Activated B cell treated with CpG ODN at 0.5 μM for 24 hours (primary cell): ENCODE measurements at regions not wholly inside any gene's neighbourhood (a gene's known extent, or its start where the extent isn't known, plus 50 kb on each side); places are given as distances from the start of the nearest gene placed in this dataset.

Experiments
- ATAC-seq: fragments of 200-7000 bp; cut with Tn5 transposase; one replicate; pipeline ENCODE4 v1.10.0; 2021; ENCODE audit warnings: low read depth, mild to moderate bottlenecking, moderate library complexity
- CTCF ChIA-PET: fragments of 350-600 bp; sonication (Branson Sonifier 250); formaldehyde crosslinking; loops from one replicate; lab custom pipeline; 2021; ENCODE audit warnings: antibody characterized with exemption; lab: Charles Lee
- POLR2A ChIA-PET: fragments of 350-600 bp; sonication (Branson Sonifier 250); formaldehyde crosslinking; loops from one replicate; lab custom pipeline; 2021; ENCODE audit warnings: antibody characterized with exemption; lab: Charles Lee
- DNase-seq: peaks from one replicate; pipeline ENCODE4 v3.0.0; 2022
- H3K27ac Mint-ChIP-seq: one replicate; pipeline ENCODE4 v1.8.0; 2020; ENCODE audit warnings: mixed read lengths
- H3K27me3 Mint-ChIP-seq: one replicate; pipeline ENCODE4 v1.8.0; 2021; ENCODE audit warnings: mixed read lengths
- H3K36me3 Mint-ChIP-seq: one replicate; pipeline ENCODE4 v1.8.0; 2021; ENCODE audit warnings: low read depth, mixed read lengths
- H3K4me1 Mint-ChIP-seq: one replicate; pipeline ENCODE4 v1.8.0; 2021; ENCODE audit warnings: mixed read lengths
- H3K4me3 Mint-ChIP-seq: one replicate; pipeline ENCODE4 v1.8.0; 2020; ENCODE audit warnings: mild to moderate bottlenecking, mixed read lengths
- H3K9me3 Mint-ChIP-seq: one replicate; pipeline ENCODE4 v1.8.0; 2020; ENCODE audit warnings: mixed read lengths
- CTCF ChIP-seq: fragments of 200-600 bp; IDR thresholded peaks from one replicate; pipeline ENCODE4 v1.8.0; 2022; ENCODE audit warnings: antibody characterized with exemption, mild to moderate bottlenecking
- intact Hi-C: fragments of 100-400 bp; cut with micrococcal nuclease; formaldehyde crosslinking; loops from one replicate; pipeline ENCODE4 v1.15.1; 2024

GRCh38 chr3:6180171-6180570 is 680.7 kb upstream of the GRM7 start:
- POLR2A ChIA-PET, result no interaction called here
- Mint-ChIP-seq H3K36me3 (no peaks in the 10 kb centered on the region), H3K9me3 (peaks cover 2% of the 10 kb centered on the region), H3K4me3 (no peak overlapping the region), H3K27ac (no peak overlapping the region), H3K27me3 (no peaks in the 10 kb centered on the region), H3K4me1 (no peaks in the 10 kb centered on the region)
- no peak for DNase-seq
- intact Hi-C loops, result no loop called here
- CTCF ChIA-PET, result no interaction called here
- no peak for ATAC-seq
- TF ChIP-seq CTCF, result no peak

GRCh38 chr3:6182476-6182875 is 678.4 kb upstream of the GRM7 start:
- intact Hi-C loops, result no loop called here
- H3K4me3 Mint-ChIP-seq, result no peak overlapping the region
- CTCF ChIA-PET, result no interaction called here

GRCh38 chr3:6182909-6183308 is 678.0 kb upstream of the GRM7 start:
- ChIA-PET CTCF (no interaction called here), POLR2A (no interaction called here)
- Mint-ChIP-seq H3K9me3 (no peaks in the 10 kb centered on the region), H3K36me3 (no peaks in the 10 kb centered on the region), H3K4me3 (no peak overlapping the region), H3K4me1 (no peaks in the 10 kb centered on the region), H3K27ac (no peak overlapping the region), H3K27me3 (no peaks in the 10 kb centered on the region)
- no peak for TF ChIP-seq CTCF
- no peak for DNase-seq
- ATAC-seq, result no peak
- intact Hi-C loops, result no loop called here

More at GRCh38 chr3:6182476-6182875, 678.4 kb upstream of the GRM7 start:
- Mint-ChIP-seq H3K36me3 (no peaks in the 10 kb centered on the region), H3K27ac (no peak overlapping the region), H3K27me3 (no peaks in the 10 kb centered on the region), H3K4me1 (no peaks in the 10 kb centered on the region), H3K9me3 (no peaks in the 10 kb centered on the region)
- no peak for DNase-seq
- ATAC-seq, result no peak
- POLR2A ChIA-PET, result no interaction called here
- no peak for TF ChIP-seq CTCF

- no peaks in the 10 kb centered on the region for H3K36me3 Mint-ChIP-seq
- no peak overlapping the region for H3K4me3 Mint-ChIP-seq
- H3K4me1 Mint-ChIP-seq, result no peaks in the 10 kb centered on the region
- intact Hi-C loops, result no loop called here
- ATAC-seq (no peak), DNase-seq (no peak)
- POLR2A ChIA-PET, result no interaction called here
- no peaks in the 10 kb centered on the region for H3K27me3 Mint-ChIP-seq
- no peaks in the 10 kb centered on the region for H3K9me3 Mint-ChIP-seq
- no peak for TF ChIP-seq CTCF
- CTCF ChIA-PET, result no interaction called here
- no peak overlapping the region for H3K27ac Mint-ChIP-seq
These were observed 671.5 kb upstream of the GRM7 start for GRCh38 chr3:6189384-6189783.

GRCh38 chr3:6204891-6205290 is 656.0 kb upstream of the GRM7 start:
- intact Hi-C loops, result loop anchor here (1.0 to 10.0 kb wide), 2 partner anchors 594 to 940 kb away; no protein-coding TSS in a partner anchor
- no peak overlapping the region for H3K4me3 Mint-ChIP-seq
- H3K36me3 Mint-ChIP-seq, result no peaks in the 10 kb centered on the region
- ChIA-PET CTCF (interaction anchor here (0.7 to 3.3 kb wide), 7 partner anchors 11 to 1717 kb away, joined by 3 to 14 read pairs (median 4); no protein-coding TSS in a partner anchor), POLR2A (no interaction called here)
- H3K4me1 Mint-ChIP-seq, result no peaks in the 10 kb centered on the region
- no peak for TF ChIP-seq CTCF
- H3K9me3 Mint-ChIP-seq, result no peaks in the 10 kb centered on the region
- H3K27ac Mint-ChIP-seq, result no peak overlapping the region
- peaks cover 5% of the 10 kb centered on the region for H3K27me3 Mint-ChIP-seq
- DNase-seq, result no peak
- no peak for ATAC-seq
